RCC 7860 (cell line): ENCODE measurements at regions not wholly inside any gene's neighbourhood (a gene's known extent, or its start where the extent isn't known, plus 50 kb on each side); places are given as distances from the start of the nearest gene placed in this dataset.

Experiments
- DNase-seq: peaks from one replicate; pipeline ENCODE4 v3.0.0-alpha.2; 2015; ENCODE audit warnings: low spot score
- FAIRE-seq: peaks from 2 replicates; lab custom pipeline; 2012; peaks lifted over from hg19 to GRCh38; lab: Jason Lieb, UNC

DNA sequence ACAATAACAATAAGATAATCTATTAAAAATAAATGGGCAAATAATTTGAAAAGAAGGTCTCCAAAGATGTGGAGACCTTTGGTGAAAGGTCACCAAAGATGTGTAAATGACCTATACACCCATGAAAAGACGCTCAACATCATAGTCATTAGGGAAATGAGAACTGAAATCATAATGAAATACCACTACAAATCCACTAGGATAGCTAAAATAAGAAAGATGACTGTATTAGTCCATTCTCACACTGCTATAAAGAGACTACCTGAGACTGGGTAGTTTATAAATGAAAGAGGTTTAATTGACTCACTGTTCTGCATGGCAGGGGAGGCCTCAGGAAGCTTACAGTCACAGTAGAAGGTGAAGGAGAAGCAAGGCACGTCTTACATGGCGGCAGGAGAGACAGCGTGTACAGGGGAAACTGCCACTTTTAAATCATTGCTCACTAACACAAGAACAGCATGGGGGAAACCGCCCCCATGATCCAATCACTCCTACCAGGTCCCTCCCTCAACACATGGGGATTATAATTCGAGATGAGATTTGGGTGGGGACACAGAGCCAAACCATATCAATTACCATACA is 339.6 kb downstream of the ENC1 start:
- FAIRE-seq (no peak), DNase-seq (no peak)

DNA sequence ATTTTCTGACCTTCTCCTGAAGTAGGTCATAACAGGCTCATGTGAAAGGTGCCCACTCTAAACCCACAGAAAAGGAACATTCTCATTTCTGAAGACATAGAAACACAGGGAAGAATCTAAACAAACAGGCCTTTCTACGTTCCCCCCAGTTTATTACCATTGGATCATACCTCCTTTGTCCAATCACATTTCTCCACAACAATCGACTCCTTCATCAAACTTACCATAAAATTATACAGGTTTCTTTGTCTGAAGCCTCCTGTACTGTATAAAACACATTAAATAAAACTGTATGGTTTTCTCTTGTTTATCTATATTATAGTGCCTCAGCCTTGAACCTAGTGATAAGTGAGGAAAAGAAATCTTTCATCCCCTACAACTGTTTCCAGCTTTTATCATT is 340.7 kb downstream of the ENC1 start:
- FAIRE-seq (no peak), DNase-seq (no peak)

DNA sequence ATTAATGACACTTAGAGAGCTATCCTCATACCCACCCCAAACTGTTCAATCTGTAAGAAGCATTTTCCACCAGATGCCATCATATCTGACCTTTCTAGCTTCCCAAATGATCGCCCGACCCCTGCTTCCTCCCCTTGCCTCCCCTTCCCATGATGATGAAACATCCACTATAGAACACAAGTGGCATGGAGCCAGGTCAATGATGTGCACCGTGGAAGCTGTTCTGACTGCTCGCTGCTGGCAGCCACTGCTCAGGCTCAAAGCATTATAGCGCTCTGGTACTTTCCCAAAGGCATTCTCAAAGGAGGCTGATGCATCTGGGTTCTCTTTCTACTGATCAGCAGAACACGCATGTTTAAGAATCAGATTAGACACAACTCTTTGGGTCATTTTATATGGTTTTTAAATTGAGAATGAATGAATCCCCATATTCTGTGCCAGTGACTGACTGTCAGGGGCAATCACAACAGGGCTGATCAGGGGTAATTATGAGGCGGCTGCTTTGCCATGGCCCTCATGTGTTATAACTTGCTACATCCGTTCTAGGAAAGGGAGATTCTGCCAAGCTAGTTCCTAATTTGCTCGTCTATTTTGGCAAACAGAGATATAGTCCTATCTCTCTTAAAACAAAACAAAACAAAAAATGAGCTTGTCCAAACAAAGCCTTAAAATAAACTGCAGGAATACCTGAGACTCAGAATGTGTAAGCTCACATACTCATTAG is 343.7 kb downstream of the ENC1 start:
- DNase-seq, result no peak
- FAIRE-seq, result no peak

DNA sequence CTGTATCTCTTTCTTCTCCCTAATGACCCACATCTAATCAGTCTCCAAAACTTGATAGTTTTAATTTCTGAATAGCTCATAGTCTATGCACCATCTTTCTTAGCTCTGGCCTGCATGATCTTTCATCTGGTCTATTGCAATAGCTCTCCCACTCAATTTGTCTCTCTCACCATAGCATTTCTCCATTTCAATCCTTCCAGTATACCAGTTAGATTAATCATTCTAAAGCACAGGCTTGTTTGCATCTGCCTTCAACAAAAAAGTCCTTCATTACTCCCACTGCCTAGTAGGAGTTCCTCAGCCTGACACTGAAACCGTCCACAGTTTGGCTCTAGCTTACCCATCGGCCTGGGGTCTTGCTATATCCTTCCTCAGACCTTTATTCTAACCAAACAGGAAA is 344.9 kb downstream of the ENC1 start:
- FAIRE-seq, result no peak
- DNase-seq, result no peak

DNA sequence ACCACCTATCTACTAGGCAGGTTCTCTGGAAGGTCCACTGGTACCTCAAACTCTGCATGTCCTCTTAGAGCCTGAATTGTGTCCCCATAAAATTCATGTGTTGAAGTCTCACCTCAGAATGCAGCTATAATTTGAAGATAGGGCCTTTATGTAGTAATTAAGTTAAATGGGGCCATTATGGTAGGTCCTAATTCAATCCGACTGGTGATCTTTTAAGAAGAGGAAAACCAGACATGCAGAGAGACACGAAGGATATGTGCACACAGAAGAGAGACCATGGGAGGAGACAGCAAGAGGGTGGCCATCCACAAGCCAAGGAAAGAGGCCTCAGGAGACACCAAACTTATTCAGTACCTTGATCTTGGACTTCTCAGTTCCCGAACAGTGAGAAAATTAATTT is 345.4 kb downstream of the ENC1 start:
- DNase-seq (no peak), FAIRE-seq (no peak)

DNA sequence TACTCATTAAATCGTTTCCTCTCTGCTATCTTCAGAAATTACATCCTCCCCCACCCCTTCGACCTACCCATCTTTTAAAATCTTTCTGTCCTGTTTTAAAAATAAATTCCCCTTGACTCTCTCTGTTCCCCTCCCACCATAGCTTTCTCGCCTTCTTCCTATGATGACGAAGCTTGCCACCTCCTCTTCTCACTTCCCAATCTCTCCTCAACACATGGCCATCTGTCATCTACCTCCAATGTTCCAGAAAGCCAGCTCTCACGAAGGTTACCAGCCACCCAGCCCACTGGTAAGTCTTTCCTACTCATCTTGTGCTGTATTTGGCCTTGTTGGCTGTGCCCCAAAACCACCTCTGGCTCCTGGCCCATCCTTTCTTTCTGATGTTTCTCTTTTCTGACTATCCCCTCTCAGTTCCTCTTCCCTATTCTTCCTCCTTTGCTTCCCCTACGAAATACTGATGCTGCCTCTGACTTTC is 346.3 kb downstream of the ENC1 start:
- FAIRE-seq (no peak), DNase-seq (no peak)

DNA sequence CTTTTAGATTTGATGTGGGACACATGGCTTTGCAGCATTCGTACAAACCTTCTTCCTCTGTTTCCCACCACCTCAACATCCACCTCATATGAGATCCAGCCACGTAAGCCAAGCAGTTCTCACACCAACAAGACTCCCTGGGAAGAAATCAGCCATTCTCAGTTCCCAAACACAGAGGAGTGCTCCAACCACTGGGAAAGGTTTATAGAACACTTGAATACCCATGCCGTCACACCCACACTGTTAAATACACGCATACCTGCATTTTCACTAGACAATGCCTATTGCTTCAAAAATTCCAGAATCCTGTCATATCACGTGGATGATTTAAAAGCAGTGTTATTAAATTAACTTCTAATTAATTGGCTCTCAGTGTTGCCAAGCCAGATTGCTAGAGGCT is 347.3 kb downstream of the ENC1 start:
- DNase-seq, result no peak
- FAIRE-seq, result no peak

DNA sequence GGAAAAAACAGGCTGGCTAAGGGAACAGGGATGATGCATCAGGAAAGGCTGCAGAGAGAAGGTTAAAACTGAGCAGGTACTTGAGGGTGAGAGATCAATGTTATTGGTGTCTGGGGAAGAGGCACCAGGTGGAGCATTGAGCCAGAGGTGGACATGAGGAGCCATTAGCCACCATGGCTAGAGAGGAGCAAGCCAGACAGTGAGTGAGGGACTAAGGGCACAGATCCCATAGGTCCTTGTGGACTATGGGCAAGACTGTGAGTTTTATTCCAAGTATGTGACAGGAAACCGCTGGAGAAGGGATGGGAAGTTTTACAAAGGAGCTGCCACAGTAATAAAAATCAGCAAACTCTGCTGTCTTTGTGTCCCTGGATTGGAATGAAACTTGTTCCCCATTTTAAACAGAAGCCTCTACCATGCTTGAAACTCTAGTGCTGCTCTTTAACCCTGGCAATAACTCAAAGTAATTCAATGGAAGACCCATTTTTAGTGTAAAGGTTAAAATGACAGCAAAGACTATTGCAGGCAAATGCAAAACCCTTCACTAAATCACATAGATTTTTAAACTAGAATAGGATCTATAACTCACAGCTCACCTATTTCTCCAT is 349.8 kb downstream of the ENC1 start:
- DNase-seq (no peak), FAIRE-seq (no peak)

DNA sequence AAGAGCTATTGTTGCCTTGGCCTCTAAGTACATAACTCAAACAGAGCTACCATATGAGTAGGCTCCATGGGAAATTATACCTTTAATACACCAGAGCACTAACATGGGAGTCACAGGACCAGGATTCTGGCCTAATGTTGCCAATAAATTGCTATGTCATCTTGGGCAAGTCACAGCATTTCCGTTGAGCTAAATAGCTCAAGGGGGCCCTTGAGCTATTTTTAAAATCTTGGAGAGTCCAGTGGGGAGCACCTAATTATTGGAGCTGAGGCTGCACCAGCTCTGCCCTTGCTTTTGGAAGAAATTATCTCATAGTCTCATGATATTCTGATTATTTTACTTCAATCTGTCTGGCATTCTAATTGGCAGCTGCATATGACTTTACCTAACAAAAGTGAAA is 350.8 kb downstream of the ENC1 start:
- DNase-seq, result no peak
- FAIRE-seq, result no peak

DNA sequence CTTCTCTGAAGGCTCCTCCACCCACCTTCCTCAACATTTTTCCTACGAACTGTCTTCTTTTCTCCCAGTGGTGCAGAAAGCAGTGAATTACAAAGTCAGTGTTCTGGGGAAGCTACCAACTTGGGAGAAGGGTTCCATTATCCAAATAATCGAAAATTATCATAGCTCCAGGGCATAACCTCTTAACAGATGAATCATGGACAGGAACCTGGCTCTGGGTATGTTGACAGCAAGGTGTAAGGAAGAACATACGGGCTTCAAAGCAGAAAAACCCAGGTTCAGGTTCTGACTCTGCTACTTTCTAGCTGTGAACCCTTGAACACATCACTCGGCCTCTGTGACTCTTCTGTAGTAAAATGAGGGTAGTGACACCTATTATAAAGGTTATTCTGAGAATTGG is 351.3 kb downstream of the ENC1 start:
- no peak for DNase-seq

DNA sequence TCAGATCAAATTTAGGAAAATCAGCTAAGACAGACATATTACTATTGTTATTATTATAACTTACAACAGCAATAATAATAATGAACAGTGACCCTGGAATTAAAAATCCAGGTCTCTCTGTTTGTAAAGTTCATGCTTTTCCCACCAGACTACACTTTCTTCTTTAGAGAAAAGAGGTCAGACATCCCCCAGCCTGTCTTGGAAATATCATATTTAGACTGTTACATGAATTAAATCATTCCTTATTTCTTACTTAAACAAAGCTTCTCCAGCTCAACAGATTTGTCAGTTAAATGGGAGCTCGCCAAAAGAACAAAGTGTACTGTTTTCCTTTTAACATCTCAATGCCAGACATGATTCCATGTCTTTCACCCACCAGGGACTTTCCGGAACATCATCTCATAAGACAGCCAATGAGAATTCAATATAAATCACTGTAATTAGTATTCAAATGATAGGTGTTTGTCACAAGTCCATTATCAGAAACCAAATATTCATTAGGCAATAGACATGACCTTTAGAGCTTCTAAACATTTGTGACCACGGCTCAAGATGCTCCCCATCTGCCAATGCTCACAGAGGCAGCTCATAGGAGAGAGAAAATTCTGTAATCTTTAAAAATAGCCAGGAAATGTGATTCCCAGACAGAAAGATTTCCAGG is 351.9 kb downstream of the ENC1 start:
- DNase-seq (no peak), FAIRE-seq (no peak)

More for the DNA sequence above, 351.3 kb downstream of the ENC1 start:
- no peak for FAIRE-seq

DNA sequence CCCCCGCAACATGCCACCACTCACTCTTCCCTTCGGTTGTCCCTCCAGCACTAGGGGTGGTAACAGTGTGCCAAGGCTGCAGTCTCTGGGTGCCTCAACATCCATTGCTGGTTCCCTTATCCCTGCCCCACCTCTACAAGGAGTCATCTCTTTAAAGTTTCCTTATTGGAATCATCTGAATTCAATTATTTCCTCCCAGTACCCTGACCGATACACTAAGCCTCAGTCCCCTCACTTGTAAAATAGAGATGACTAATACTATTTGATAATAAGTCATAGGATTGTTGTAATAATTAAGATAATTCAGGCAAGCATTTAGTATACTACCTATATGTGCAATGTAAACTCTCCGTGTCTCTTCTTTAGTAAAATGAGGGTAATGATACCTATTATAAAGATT is 352.5 kb downstream of the ENC1 start:
- no peak for DNase-seq
- no peak for FAIRE-seq

DNA sequence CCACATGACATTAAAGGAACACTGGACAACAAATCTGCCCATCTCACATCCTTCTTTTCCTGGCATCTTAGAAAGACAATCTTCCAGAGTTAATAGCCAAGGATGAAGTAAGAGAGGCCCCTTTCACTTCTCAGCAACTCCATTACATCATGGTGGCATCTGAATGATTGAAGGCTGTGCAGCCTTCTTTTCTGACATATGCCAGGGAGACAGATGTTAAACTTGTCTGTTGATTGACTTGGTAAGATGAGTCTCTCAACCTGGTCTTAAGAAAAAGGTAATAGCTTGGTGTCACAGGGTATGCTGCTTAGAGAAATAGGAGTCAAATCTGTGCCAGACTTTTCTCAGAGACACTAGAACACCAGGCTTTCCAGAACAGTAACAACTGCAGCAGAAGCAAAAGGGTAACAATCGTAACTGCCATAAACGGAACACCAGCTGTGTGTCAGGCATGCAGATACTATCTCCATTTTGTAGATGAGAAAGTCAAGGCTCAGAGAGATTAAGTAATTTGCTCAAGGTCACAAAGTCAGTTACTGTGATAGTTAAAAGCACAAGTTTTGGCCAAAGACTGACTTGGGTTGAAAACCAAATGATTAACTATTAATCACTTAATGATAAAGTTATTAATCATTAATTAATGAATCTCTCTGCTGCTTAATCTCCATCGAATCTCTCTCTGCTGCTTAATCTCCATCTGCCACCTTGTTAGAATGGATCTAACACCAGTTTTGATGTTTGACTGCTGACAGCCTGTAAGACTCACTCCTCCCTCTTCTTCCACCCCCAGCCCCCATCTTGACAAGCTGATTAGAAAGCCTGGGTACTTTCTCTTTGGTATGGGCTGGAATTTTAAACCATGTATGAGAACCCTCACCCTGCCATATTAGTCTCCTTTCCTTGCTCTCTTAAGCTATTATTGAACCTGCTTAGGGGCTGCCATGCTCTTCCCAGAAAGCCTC is 353.5 kb downstream of the ENC1 start:
- DNase-seq (no peak), FAIRE-seq (no peak)

DNA sequence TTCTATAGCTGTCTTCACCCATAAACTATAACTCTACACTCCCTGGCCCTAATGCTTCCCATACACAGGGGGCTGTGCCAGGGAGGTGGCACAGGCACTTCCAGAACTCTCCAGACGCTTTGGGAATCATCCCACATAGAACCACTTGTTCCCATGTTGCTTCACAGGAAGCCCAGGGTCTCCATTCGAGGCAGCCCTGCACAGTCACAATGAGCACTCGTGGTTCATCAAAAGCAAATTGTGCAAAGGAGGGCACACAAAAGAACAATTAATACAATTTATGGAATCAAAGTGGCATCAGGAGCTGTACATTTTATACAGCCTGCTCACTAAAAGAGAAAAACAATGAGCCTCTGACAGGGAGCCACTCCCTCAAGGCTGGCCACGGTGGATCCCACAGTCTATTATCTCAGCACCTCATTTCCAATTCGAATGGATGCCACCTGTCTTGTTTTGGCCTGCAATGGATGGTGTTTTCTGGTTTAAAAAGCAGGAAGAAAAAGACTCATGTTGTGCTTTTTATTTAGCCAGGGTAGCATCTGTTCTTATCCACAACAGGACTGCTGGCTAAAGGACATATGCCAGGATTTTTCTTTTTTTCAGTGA is 354.8 kb downstream of the ENC1 start:
- DNase-seq, result no peak
- FAIRE-seq, result no peak

DNA sequence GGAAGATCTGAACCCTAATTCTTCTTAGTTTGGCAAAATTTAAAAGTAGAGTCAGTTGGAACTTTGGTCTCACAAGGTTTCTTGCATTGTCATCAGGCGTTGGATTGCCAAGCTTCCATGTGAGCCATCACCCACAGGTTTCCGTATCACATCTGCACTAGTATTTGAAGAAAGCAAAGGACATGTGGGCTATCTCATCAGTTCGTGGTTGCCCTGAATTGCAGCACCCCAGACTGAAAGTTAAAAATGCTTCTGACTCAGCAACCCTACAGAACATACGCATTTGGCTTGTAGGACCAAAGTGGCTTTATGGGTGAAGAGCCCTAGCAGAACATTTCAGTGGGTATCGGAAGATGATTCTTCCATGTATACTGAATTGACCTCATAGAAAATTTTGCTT is 358.0 kb downstream of the ENC1 start:
- DNase-seq (no peak), FAIRE-seq (no peak)

DNA sequence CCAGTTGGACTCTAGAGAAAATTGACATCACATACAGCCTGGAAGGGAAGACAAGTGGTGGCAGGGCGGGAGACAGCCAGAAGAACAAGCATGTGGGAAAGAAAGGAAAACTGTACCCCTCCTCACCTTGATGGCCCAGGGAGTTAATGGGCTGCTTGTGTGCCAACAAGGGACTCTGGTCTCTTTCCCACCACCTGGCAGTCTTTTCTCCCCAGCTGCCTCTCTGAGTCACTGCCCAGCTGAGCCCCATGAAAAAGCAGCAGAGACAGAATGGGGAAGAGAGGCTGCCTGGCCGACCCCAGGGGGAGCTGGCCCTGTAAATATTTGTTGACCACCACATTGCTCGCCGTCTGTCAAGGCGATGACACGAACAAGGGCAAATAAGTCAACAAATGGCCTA is 359.4 kb downstream of the ENC1 start:
- FAIRE-seq (no peak), DNase-seq (no peak)

DNA sequence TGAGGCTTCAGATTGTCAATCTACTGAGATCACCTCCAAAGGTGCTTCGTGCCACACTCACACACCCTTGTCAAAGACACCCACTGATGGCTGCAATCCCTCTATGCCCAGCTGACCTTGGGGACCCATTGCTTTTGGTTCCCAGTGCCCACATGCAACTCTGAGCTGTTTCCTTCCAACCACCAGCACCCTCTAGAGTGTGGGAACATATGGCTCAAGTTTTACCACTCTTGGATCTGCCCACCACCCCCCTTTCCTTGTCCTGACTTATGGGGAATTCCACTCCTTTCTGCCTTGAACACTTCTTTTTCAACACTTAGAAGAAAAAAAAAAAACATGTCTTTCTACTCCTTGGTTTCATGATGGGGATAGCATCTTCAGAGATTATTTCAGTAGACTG is 360.2 kb downstream of the ENC1 start:
- FAIRE-seq, result no peak

DNA sequence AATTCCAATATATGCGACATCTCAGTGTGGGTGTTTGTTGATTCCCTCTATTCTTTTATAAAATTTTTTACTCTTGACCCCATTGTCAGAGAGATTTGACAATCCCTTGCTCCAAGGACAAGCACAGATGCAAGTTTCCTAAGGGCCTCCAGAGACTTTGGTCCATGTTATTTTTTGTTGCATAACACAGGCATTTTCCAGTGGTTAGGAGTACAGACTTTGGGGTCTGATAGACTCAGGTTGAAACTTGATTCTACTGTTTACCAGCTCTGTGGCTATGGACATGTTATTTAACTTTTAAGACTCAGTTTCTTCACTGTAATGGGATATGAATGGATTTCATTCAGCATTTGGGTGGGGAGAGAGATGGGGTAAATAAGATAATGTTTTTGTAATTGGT is 361.3 kb downstream of the ENC1 start:
- no peak for FAIRE-seq

More for the DNA sequence above, 360.2 kb downstream of the ENC1 start:
- no peak for DNase-seq

DNA sequence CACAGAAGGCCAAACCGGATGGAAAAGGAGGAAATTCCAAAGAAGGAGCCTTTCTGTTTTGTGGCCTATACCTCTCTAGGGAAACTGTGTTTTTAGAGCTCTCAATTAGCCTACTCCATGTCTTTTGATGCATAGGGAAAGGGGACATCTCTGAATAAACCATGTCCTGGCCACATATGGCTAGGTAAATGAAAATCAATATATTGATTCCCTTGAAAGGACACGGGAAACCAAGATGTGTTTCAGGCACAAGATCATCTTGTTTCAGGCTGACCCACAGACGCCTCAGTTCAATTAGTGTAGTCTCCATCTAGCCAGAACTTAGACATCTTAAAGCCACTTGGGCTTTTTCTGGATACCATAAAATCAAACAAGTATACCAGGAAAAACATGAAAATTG is 363.1 kb downstream of the ENC1 start:
- FAIRE-seq, result no peak
- no peak for DNase-seq

More for the DNA sequence above, 361.3 kb downstream of the ENC1 start:
- no peak for DNase-seq
